NCI-H526 treated with DMSO at 0.1 percent for 48 hours (cell line): ENCODE measurements at regions not wholly inside any gene's neighbourhood (a gene's known extent, or its start where the extent isn't known, plus 50 kb on each side); places are given as distances from the start of the nearest gene placed in this dataset.
A peak's percentile ranks its signal among the peaks of the same experiment; 100 is the strongest.

Experiments
- DNase-seq: peaks from one replicate; lab custom pipeline; 2025; lab: John Stamatoyannopoulos, UW

GRCh38 chrX:15915959-15916703 lies 61.5 kb upstream of the AP1S2 start:
- DNase-seq, result no peak

GRCh38 chrX:15914486-15914885 lies 59.9 kb upstream of the AP1S2 start:
- peak; percentile 54 for DNase-seq

- DNase-seq, result no peak
Observed at GRCh38 chrX:15913146-15913545, 58.5 kb upstream of the AP1S2 start.

DNA sequence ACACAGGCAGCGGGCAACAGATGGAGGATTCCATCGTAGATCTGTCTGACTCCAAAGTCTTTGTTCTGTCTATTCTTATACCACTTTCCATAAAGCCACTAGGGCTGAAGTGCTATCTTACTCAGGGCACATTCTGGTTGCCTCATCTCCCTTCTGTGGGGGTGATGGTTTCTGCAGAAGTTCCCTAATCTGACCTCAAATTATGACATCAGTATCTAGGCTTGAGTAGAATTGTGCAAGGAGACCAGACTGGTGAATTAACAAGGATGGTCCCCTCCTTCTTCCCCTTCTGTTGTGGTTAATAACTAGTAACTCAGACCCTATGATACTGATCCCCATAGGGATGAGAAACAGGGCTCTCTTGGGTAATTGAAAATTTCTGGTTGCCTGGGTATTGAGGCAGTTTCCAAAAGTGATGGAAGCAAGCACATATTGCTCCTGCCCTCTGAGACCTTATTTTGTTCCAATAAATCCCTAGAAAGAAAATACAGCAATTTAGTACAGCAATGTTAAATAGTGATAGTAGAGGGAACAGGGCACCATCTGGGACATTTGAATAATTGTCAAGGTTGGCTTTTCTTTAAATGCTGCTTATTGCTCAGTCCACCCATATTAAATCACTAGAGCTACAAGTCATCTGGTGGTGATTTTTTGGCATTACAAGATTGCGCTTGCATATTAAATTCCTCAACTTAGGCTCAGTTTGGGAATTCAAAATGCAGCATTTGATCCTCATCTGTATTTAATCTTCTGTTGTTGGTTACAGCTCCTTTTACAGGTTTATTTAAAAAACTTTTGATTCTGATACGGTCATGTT lies 57.3 kb upstream of the AP1S2 start:
- no peak for DNase-seq

GRCh38 chrX:15909605-15910004 lies 55.0 kb upstream of the AP1S2 start:
- peak; percentile 85 for DNase-seq

DNA sequence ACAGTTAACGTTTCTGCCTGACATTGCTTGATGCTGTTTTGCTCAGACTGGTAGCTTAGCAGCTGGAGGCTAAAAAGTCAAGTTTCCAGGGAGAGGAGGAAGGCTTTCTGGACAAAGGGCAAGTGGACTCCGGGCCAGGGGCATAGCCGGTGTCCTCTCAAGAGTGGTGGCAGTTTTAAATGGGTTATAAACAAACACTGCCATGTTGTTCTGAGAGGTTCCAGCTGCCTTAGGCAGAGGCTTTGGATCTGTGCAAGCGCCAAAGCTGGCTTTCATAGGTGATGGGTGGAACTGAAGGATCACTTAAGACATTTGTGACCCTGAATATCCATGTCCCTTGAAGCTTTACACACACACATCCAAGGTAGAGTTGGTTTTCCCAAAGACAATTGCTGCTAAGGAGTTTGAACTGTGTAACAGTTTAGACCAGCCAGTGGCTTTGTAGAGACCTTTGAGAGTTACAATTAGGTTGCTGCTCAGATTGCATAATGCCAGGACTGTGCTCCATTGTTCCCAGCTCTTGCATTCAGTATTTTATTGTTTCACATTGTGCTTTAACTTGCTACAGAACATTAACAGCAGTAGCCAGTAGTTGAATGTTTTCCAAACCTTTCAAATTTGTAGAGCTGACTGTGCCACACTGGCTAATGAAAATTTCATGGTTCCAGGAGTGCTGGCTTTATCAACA lies 54.1 kb upstream of the AP1S2 start:
- peak; percentile 66 for DNase-seq

DNA sequence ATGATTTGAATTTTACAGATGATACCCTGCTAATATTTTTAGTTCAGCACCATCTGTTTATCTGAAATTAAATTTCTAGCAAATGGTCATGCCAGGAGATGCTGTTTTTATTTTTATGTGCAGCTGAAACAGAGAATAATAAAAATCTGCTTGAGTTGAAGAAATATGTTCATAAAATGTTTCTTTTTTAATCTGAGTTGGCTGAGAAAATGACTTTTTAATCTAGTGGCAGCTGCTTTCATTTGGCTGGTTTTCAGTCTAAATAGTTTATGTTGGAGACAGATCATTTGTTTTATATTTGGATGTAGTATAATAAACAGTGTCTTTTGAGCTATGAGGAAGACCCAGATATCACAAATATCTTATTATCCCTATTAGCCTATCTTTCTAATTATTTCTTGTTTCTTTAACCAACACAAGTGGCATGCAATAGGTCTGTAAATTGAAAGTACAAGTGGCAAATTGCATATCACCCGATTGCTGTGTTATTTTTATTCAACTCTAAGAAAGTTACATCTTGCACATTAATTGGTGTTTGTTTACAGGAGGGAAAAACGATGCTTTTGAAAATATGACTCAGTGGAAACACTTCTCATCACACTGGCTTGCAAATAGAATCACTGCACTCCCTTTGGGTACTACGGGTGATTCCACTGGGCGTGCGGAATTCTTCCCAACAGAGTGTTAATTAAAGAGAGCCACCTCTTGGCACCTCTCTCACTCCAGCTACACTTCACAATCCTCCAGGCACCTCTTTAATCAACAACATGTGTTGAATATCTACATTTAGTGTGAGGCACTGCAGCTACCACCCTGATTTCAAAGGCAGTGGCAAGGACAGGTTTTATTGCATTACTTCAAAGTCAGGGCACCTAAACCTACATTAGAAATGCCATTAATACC lies 51.7 kb upstream of the AP1S2 start:
- DNase-seq, result no peak
